GM19043 (cell line): ENCODE measurements at regions not wholly inside any gene's neighbourhood (a gene's known extent, or its start where the extent isn't known, plus 50 kb on each side); places are given as distances from the start of the nearest gene placed in this dataset.
"Not testable (repeated sequence)": the region's sequence is repeated elsewhere in the genome, so short reads cannot be mapped to it uniquely, and the experiment has no call there.

Experiments used
- ATAC-seq: cut with Tn5 transposase; IDR thresholded peaks from one replicate; pipeline ENCODE4 v1.9.1; 2021; ENCODE audit warnings: low read depth; ENCODE audit not compliant: unreplicated experiment

DNA sequence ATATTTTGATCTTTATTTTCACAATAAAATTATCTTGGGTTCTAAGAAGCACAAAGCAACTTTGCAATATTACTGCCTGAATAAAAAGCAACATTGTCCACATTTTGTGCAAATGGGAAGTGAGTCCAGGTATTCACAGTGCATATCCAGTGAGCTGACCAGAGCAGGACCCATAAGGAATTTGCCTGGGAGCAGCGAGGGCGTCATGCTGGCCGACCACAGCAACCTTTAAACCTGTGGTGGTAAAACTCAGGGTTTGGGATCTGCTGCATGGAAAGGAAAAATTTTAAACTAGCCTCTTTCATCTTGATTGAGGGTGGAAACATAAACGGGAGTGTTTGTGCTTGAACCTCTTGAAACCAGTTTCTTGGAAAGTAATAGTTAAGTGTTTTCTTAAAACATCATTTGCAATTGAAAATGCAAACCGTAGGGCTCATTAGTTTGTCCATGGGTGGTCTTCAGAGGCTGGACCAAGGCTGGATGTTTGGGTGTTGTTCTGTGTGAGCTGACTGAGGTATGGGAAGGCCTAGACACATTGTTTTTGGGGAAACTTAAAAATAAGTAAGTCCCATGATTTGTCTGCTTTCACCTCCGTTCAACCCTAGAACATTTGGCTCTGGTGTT is 85.0 kb upstream of the ANKH start:
- ATAC-seq = no peak

DNA sequence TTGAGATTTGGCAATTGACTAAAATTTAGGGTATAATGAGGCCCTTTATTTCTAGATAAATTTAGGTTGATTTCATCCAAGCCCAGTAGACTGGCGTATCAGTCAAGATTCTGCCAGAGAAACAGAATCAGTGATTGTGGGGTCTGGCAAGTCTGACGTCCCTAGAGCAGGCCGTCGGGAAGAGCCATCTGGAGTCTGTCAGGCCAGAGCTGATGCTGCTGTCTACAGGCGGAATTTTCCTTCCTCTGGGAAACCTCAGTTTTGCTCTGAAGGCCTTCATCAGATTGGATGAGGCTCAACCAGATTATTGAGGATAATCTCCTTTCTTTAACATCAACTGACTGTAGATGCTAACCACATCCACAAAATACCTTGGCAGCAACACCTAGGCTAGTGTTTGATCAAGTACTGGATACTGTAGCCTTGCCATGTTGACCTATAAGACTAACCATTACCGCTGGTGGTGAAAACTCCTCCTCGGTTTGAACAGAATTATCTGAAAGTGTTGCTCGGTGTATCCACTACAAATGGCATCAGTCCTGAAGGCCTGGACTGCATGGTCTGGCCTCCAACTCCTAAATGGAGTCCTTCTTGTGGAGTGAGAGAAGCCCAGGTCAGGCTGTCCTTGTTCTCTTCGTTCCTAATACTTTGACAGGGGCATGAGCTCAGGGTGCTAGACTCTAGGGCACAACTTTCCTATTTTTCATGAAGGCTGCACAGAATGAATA is 83.2 kb upstream of the ANKH start:
- no peak for ATAC-seq

DNA sequence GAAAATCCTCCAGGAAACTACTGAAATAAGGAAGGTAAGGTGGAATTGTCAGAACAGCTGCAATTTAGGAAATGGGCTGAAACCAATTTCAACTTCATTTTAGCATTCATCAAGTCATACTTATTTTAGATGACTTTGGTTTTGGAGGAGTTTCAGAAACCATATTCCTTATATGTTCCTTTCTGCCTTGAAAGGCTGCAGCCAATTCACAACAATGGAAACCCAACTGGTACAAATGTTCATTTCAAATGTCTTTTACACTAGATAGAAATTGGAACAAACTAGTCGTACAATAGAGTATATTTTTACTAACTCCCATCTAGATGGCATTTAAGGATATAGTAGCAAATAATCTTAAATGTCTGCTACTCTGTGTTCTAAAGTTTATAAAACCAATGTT is 82.6 kb upstream of the ANKH start:
- ATAC-seq = no peak

DNA sequence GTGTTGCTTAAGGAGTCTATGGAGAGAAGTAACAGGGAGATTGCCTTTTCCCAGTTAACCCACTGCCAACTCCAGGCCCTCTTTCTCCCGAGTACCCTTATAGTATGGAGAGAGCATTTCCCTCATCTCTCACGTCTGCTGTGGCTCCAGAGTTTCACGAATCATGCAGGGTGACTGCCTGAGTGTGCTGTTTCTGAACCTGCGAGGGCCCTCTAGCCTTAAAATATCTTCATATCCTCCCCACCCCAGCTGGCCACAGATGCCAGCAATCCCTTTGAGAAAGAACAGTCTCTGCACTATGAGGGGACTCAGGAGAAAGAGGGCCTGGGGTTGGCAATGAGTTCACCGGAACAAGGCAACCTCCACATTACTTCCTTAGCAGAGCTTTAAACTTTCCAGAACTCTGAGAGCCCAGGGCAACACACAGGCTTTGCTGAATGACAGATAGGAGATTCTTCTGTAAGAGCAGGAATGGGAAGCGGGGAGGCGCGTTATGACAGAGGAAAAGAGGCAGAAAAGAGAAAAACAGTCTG is 81.6 kb upstream of the ANKH start:
- no peak for ATAC-seq

DNA sequence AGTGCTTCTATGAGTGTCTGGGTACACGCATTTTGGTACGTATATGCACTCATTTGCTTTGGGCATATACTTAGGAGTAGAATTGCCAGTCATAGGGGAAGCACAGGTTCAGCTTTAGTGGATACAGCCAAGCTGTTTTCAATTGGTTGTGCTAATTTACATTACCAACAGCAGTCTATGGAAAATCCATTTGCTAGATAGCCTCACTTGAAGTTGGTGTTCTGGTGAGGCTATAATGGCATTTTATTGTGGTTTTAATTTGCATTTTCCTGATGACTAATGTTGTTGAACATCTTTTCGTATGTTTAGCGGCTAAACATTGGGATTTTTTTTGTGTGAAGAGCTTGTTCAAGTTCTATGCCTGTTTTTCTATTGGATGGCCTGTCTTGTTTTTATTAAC is 76.8 kb upstream of the ANKH start:
- ATAC-seq = no peak

DNA sequence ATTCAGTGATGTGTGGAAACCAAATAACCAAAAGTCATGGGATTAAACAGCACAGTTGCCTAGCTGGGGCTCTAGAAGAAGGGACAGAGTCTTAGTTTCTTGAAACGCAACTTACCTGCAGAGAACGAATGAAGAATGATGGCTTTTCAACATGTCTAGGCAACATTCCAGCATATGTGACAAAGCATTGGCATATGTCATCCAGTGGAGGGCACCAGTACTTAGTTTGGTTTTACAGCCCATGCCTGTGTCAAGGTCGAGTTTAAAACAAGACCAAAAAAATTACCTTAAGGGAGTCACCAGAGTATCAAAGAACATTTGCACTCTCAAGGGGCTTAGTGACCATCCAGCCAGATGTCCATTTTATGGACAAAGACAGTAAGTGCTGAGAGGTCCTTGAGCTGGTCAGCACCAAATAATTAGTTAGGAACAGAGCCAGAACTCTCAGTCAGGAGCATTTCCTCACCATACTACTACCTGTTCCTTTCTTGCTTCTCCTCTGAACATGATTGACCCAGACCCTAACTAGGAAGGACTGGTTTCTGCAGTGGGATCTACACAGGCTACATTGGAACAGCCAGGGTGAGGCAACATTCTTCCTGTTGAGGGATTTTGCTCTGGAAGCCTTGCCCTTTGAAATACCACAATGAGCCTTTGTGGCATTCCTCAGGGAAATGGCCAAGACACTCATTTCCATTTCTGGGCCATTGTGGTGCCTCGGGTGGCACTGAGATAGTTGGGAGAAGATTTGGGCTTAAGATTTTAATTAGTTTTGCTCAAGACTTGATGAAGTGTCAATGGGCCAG is 75.4 kb upstream of the ANKH start:
- ATAC-seq = no peak

DNA sequence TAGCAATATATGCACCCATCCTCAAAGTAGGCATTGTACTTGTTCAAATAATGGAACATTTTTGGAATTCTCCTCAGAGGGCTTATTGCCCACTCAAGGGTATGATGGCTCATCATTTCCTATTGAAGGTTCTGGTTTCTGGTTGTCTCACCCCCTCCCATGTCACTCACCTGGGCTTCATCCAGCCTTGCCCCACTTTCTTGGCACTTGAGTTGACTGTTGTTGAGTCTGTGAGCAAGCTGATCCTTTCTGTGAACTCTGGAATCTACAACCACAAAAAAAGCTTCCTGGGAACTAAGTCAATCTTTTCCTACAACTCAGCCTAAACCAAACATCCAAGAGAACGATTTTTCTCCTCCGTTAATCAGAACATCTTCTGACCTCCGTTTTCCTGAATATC is 73.9 kb upstream of the ANKH start:
- ATAC-seq = no peak

DNA sequence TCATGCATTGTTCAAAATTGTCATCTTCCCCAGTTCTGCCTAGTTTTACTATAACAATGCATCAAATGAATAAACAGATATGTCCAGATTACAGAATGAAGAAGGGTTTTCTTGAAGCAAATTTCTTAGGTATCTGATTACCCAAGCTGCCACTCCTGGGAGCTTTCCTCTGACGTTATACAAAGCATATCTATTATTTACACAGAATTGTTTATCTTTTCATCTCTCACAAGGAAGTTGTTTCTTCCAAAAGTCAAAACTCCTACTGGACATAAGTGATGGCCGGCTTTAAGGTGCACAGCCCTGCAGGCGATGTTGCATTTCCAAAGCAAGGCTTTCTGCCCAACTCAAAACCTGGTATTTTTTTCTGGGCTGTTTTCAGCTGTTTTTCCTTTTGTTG is 73.4 kb upstream of the ANKH start:
- ATAC-seq = no peak

DNA sequence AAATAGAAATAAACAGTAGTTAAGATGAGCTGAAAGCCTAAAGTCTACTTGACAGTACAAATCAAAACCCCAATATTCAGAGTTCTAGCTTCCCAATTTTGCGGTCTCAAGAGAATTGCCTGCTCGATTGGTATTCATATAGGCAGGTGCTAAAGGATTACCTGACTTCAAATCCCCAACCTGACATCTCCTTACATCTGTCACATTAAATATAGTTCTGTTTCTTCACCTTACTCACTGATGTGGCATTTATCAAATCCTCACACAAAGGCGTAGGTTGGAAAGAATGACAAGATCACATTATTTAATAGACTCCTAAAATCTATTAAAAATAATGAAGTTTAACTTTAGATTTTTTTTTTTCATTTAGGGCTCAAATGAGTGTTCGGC is 72.8 kb upstream of the ANKH start:
- ATAC-seq = no peak

DNA sequence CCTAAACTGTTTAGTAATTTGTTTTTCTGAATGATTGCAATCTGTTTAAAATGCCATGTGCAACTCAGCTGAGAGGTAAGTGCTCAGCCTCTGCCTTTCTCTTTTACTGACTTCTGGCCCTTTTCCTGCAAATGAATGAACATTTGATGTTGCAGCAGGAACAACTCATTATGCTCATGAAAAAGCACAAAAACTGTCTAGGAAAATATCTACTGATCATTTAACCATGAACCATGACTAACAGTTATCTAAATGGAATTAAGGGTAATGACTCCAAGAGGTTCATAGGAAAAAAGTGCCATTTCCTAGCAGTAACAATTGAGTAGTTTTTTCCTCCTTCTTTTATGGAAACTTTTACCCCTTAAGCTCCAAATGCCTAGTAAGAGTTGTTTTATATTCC is 70.6 kb upstream of the ANKH start:
- no peak for ATAC-seq

DNA sequence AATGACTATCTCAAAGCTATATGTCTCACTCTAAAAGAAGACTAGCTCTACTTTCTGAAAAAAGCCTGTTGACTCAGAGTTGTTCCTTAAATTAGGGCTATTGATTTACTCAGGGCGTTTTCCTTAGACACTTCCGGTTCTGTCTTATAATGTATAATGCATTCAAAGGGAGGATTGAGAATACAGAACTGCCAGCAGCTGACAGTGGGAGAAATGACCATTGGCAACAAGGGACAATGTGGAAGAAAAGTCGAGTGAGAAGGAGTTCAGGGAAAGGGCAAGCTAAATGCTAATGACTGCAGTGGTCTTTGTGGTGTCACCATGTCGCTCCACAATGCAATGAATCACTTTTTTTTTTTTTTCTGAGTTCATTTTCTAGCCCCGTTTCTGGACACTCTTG is 65.7 kb upstream of the ANKH start:
- ATAC-seq = no peak

DNA sequence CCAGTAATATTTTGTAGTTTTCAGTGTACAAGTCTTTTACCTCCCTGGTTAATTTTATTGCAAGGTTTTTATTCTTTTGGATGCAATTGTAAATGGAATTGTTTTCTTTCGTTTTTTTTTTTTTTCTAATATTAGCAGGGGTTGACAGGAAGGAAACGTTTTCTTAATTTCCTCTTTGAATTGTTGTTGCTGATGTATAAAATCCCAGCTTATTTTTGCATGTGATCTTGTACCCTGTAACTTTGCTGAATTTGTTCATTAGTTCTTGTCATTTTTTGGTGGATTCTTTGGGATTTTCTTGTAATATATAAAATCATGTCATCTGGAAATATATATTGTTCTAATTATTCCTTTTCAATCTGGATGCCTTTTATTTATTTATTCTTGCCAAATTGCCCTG is 65.0 kb upstream of the ANKH start:
- ATAC-seq = no peak

DNA sequence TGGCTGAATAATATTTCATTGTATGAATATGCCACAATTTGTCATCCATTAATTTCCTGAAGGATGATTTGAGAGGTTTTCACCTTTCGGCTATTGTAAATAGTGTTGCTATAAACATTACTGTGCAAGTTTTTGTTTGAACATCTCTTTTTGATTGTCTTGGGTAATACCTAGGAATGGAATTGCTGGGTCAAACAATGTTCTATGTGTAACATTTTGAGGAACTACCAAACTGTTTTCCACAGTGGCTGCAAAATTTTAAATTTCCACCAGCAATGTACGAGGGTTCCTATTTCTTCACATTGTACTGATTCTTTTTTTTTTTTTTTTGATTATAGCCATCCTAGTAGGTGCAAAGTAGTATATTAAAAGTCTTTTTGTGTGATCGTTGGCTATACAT is 63.8 kb upstream of the ANKH start:
- ATAC-seq = no peak

DNA sequence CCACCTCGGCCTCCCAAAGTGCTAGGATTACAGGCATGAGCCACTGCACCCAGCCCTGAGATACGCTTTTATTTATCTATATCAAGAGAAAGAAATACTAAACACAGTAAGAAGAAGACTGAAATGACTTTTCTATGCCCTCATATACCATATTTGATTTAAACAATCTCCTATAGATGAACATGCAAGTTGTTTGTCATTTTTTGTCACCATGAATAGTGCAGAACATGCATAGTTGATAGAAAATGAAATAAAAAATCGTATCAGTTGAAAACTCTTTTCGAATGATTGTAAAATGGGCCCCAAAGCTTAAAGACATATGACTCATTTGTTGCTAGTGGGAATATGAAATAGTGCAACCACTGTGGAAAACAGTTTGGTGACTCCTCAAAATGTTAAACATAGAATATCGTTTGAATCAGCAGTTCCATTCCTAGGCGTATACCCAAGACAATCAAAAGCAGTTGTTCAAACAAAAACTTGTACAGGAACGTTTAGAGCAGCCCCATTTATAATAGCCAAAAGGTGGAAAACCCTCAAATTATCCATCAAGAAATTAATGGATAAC is 61.4 kb upstream of the ANKH start:
- ATAC-seq = no peak

DNA sequence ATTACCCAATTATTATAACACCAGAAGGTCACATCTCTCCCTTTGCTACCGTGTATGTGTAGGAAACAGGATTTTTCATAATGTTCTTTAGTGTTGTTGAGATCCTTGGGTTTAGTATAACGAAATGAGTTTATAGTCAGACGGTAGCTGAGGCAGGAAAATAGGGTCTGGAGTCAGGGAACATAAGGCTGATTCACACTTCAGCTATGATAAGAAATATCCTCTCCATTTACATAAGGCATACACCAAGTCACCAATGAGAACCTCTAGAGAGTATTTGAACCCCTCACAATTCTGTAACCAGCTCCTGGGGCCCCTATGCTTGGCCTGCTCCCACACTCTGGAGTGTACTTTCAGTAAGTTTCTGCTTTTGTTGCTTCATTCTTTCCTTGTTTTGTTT is 58.9 kb upstream of the ANKH start:
- no peak for ATAC-seq

DNA sequence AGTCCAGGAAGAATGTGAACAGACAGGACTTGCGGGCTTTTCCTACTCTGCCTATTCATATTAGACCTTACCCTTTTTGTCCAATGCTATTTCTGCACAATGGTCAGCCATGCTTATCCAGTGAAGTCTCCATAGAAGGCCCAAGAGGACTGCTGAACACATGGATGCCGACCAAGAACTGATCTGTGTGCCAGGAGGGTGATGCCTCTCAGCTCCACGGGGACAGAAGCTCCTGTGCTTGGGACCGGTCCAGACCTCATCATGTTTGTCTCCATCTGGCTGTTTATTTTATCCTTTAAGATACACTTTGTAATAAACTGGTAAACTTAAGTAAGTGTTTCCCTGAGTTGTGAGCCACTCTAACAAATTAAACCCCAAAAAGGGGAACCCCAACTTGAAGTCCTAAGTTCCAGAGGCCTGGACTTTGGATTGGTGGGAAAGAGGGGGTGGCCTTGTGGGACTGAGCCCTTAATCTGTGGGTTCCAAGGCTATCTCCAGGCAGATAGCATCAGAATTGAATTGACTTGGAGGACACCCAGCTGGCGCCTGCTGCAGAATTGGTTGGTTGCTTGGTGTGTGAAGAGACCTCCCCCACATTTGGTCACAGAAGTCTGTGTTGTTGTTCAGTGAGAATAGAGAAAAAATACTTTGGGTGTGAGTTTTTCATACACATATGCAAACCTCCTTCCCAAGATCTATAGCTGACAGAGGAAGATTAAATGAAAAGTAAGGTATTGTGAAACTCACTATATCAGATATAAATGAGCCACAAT is 57.9 kb upstream of the ANKH start:
- ATAC-seq = no peak

DNA sequence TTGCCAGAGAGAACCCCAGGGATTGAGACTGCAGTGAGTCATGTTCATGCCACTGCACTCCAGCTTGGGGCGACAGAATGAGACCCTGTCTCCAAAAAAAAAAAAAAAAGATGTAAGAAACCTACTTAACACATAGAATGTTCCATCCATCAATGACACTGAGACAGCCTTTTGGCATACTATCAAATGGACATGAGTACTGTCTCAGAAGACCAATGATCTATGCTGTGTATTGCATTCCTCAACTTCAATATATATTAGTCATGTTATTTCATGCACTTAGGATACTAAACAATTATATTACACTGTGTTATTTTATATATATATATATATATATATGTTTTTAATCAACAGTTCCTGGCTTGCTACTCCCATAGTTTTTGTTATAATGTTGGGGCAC is 57.1 kb upstream of the ANKH start:
- no peak for ATAC-seq

DNA sequence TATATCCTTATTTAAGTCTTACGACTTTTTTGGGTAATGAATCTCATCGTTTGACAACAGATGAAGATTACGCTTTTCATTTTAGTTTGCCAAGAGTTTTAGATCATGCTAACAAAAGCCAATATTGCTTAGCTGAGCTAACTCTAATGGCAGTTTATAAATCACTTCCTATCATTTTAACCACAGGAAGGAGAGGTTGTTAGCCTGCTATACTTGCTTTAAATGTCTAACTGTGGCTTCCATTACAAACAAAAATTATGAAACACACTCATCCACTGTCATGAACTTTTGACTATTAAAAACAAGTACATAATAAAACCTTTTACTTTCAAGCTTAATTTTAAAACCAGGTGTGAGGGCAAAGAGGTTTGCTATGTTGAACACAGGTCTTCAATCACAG is 53.7 kb upstream of the ANKH start:
- no peak for ATAC-seq

DNA sequence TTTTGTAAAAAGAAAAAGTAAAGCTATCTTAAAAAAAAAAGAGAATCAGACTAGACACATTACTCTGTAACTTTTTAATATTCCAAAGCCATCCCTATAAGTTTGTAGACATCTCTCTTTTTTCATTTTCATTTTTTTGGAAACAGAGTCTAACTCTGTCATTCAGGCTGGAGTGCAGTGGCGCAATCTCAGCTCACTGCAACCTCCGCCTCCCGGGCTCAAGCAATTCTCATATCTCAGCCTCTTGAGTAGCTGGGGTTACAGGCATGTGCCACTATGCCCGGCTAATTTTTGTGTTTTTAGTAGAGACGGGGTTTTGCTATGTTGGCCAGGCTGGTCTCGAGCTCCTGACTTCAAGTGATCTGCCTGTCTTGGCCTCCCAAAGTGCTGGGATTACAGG is 51.4 kb upstream of the ANKH start:
- not testable (repeated sequence) for ATAC-seq

DNA sequence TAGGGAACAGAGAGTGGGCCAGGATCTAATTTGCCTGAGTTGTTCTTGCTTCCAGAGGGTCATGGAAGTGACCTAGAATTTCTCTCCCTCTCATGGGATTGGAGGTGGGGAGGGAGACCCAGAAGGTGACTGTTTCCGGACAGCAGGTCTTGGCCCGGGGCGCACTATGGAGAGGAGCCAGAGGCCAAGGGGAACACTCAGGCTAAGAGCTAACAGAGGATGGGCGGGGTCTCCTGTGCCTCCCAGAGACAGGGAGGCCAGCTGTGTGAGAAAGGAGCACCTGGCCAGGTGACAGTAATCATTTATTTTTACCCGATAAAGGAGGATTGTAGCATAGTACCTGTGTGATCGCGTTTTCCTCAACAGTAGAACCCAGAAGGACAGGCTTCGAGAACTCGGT is 50.9 kb upstream of the ANKH start:
- ATAC-seq = no peak
